Progenitor cell of endocrine pancreas (in vitro differentiated cells): ENCODE measurements at regions not wholly inside any gene's neighbourhood (a gene's known extent, or its start where the extent isn't known, plus 50 kb on each side); places are given as distances from the start of the nearest gene placed in this dataset.

Experiments used
- DNase-seq: peaks from one replicate; pipeline ENCODE4 v3.0.0; 2021; ENCODE audit warnings: low spot score; ENCODE audit not compliant: unreplicated experiment
- H3K27ac Mint-ChIP-seq: 2 replicates; pipeline ENCODE4 v1.8.0; 2021; ENCODE audit warnings: mild to moderate bottlenecking, moderate library complexity, mixed read lengths
- H3K27me3 Mint-ChIP-seq: 2 replicates; pipeline ENCODE4 v1.8.0; 2021; ENCODE audit warnings: mixed read lengths
- H3K36me3 Mint-ChIP-seq: 2 replicates; pipeline ENCODE4 v1.8.0; 2022; ENCODE audit warnings: mixed read lengths; ENCODE audit not compliant: insufficient read depth
- H3K4me1 Mint-ChIP-seq: 2 replicates; pipeline ENCODE4 v1.8.0; 2021; ENCODE audit warnings: low read depth, mixed read lengths
- H3K4me3 Mint-ChIP-seq: 2 replicates; pipeline ENCODE4 v1.8.0; 2021; ENCODE audit warnings: low read depth, mild to moderate bottlenecking, moderate library complexity, mixed read lengths
- H3K9me3 Mint-ChIP-seq: 2 replicates; pipeline ENCODE4 v1.8.0; 2021; ENCODE audit warnings: low read depth, mixed read lengths
- TF ChIP-seq, protein P1 (sequence below): fragments of 200-600 bp; sonication (generic); IDR thresholded peaks from one replicate; pipeline ENCODE4 v1.5.0; 2021; ENCODE audit warnings: antibody characterized with exemption, mild to moderate bottlenecking; ENCODE audit not compliant: unreplicated experiment

DNA sequence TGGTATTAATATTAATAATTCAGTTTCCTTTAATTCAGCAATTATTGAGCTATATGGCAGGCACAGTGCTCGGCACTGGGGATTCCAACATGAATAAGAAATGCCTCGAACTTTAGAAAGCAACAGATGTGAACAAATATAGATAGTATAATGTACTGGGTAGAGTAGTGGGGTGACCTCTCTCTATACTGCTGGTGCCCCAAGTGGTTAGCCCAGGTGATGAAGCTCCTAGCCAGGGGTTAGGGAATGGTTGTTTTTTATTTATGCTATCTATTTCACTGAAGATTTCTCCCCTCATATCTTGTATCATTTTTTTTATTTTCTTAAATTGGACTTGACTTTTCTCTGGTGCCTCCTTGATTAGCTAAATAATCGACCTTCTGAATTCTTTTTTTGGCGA, 62.1 kb downstream of the BHLHE40 start:
- Mint-ChIP-seq H3K4me3 (no peak overlapping the region), H3K9me3 (peaks cover 3% of the 10 kb centered on the region), H3K36me3 (no peaks in the 10 kb centered on the region), H3K4me1 (no peaks in the 10 kb centered on the region), H3K27ac (no peak overlapping the region), H3K27me3 (peaks cover 31% of the 10 kb centered on the region)
- no peak for DNase-seq
- TF ChIP-seq, protein P1, sequence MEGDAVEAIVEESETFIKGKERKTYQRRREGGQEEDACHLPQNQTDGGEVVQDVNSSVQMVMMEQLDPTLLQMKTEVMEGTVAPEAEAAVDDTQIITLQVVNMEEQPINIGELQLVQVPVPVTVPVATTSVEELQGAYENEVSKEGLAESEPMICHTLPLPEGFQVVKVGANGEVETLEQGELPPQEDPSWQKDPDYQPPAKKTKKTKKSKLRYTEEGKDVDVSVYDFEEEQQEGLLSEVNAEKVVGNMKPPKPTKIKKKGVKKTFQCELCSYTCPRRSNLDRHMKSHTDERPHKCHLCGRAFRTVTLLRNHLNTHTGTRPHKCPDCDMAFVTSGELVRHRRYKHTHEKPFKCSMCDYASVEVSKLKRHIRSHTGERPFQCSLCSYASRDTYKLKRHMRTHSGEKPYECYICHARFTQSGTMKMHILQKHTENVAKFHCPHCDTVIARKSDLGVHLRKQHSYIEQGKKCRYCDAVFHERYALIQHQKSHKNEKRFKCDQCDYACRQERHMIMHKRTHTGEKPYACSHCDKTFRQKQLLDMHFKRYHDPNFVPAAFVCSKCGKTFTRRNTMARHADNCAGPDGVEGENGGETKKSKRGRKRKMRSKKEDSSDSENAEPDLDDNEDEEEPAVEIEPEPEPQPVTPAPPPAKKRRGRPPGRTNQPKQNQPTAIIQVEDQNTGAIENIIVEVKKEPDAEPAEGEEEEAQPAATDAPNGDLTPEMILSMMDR: no peak

DNA sequence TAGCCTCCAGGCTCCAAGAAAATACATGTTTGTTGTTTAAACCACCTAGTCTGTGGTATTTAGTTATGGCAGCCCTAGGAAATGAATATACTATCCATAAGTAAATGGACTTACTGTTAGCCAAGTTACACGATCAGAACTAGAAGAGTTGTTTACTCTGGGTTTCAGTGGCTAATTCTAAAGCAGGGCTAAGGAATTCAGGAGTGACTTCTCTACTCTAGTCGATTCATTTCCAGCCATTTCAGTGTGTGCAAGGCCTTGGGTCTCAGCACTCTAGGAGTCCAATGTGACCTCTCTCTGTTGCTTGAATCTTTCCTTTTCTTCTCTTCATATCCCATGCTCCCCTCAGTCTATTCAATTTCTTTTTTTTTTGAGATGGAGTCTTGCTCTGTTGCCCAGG, 66.7 kb downstream of the BHLHE40 start:
- peaks cover 3% of the 10 kb centered on the region for H3K9me3 Mint-ChIP-seq
- no peaks in the 10 kb centered on the region for H3K36me3 Mint-ChIP-seq
- TF ChIP-seq, protein P1: no peak
- H3K4me3 Mint-ChIP-seq: no peak overlapping the region
- peaks cover 5% of the 10 kb centered on the region for H3K4me1 Mint-ChIP-seq
- DNase-seq: no peak
- no peak overlapping the region for H3K27ac Mint-ChIP-seq
- peaks cover 15% of the 10 kb centered on the region for H3K27me3 Mint-ChIP-seq

DNA sequence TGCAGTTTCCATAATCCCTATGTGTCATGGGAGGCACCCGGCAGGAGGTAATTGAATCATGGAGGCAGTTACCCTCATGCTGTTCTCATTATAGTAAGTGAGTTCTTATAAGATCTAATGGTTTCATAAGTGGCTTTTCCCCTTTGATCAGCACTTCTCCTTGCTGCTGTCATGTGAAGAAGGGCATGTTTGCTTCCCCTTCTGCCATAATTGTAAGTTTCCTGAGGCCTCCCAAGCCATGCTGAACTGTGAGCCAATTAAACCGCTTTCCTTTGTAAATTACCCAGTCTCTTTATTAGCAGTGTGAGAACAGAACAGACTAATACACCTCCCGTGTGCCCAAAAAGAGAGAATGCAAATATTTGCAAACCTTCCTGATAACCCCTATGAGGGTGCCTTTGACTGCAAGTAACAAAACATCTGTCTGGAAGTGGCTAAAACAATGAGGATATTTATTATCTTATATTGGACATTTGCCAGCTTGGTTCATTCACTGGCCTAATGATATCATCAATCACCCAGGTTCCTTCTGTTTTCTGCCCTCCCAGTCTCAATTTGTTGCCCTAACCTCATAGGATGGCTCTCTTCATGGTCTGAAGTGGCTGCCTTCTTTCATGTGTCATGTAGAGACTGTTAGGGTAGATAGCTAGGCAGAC, 68.7 kb downstream of the BHLHE40 start:
- H3K36me3 Mint-ChIP-seq: no peaks in the 10 kb centered on the region
- H3K27ac Mint-ChIP-seq: peak overlapping the region; percentile 56
- H3K4me1 Mint-ChIP-seq: peaks cover 5% of the 10 kb centered on the region
- TF ChIP-seq, protein P1: no peak
- H3K27me3 Mint-ChIP-seq: peaks cover 33% of the 10 kb centered on the region
- no peak for DNase-seq
- no peak overlapping the region for H3K4me3 Mint-ChIP-seq
- peaks cover 3% of the 10 kb centered on the region for H3K9me3 Mint-ChIP-seq

DNA sequence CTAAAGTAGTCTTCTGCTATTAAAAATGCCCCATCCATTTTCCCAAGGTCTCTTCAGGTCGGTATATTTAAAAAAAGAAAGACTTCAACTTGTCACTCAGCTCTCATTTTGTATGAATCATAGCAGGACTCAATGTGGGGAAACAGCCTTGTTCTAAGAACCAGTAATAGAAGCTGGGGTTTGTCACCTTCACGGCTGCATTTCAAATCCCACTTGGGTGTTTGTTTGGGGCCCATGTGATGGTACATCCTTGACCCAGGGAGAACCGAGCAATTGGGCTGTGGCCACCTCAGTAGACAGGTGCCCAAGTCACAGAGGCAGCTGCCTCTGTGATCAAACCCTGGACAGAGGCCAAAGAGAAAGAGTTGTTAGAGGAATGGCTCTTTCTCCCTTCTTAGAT, 70.3 kb upstream of the ARL8B start:
- Mint-ChIP-seq H3K4me3 (no peak overlapping the region), H3K27ac (no peak overlapping the region)
- TF ChIP-seq, protein P1: no peak

DNA sequence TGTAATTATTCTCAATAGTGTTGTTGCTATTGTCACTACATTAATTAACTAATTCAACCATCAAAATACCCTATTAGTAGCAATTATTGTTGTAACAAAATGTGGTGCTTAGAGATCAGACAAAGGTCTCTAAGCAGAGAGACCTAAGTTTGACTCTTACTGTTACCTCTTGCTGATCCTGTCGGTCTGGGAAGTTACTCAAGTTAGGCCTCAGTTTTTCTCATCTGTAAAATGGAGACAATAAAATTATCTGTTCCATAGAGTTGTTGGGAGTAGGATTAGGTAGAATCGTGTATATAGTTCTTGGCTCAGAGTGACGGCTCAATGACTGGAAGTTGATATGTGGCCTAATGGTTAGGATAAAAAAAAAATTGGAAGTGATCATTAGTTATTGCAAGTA, 69.8 kb upstream of the ARL8B start:
- Mint-ChIP-seq H3K4me3 (no peak overlapping the region), H3K9me3 (no peaks in the 10 kb centered on the region), H3K36me3 (no peaks in the 10 kb centered on the region), H3K27ac (no peak overlapping the region), H3K4me1 (peaks cover 5% of the 10 kb centered on the region), H3K27me3 (peaks cover 46% of the 10 kb centered on the region)
- no peak for DNase-seq
- TF ChIP-seq, protein P1: no peak

More for the DNA sequence above, 70.3 kb upstream of the ARL8B start:
- H3K36me3 Mint-ChIP-seq: no peaks in the 10 kb centered on the region
- no peaks in the 10 kb centered on the region for H3K9me3 Mint-ChIP-seq
- no peak for DNase-seq
- peaks cover 46% of the 10 kb centered on the region for H3K27me3 Mint-ChIP-seq
- peaks cover 5% of the 10 kb centered on the region for H3K4me1 Mint-ChIP-seq
